ENCODE measurements at regions not wholly inside any gene's neighbourhood (a gene's known extent, or its start where the extent isn't known, plus 50 kb on each side); places are given as distances from the start of the nearest gene placed in this dataset.

GRCh38 chr5:172569861-172570558, 71.1 kb upstream of the NEURL1B start:
- Histone ChIP-seq H2AFZ (ENCODE audit: low read depth, low read length) (no peak overlapping the region), H3K27ac (ENCODE audit: low read length) (no peak overlapping the region), H3K9me3 (ENCODE audit: low read length) (no peaks in the 10 kb centered on the region), H3K9ac (ENCODE audit: low read length) (no peak overlapping the region), H3F3A (ENCODE audit: insufficient read depth, low read length, poor library complexity, severe bottlenecking) (no peaks in the 10 kb centered on the region), H3K27me3 (ENCODE audit: insufficient read depth, low read depth, low read length) (no peaks in the 10 kb centered on the region), H4K20me1 (ENCODE audit: insufficient read depth) (no peaks in the 10 kb centered on the region), H3K4me3 (ENCODE audit: low read length) (no peak overlapping the region), H3K79me2 (replicated peaks; ENCODE audit: insufficient read depth, low read length) (no peaks in the 10 kb centered on the region), H3K9me2 (ENCODE audit: insufficient read depth, low read length) (no peaks in the 10 kb centered on the region), H3K4me2 (ENCODE audit: low read length) (no peak overlapping the region), H3K36me3 (ENCODE audit: insufficient read depth, low read length) (no peaks in the 10 kb centered on the region)
- TF ChIP-seq POLR2AphosphoS5 (IDR thresholded peaks at IDR 0.05) (no peak), TAF1 (IDR thresholded peaks at IDR 0.05; ENCODE audit: low read depth) (no peak), MXI1 (conservative IDR thresholded peaks at IDR 0.05; ENCODE audit: poor library complexity, severe bottlenecking) (no peak), EP300 (conservative IDR thresholded peaks at IDR 0.05; ENCODE audit: poor library complexity, severe bottlenecking) (no peak), SMC3 (conservative IDR thresholded peaks at IDR 0.05; ENCODE audit: poor library complexity) (no peak), REST (IDR thresholded peaks at IDR 0.05; ENCODE audit: borderline replicate concordance) (no peak), RAD21 (conservative IDR thresholded peaks at IDR 0.05) (no peak), CTCF (IDR thresholded peaks at IDR 0.05; ENCODE audit: poor library complexity, severe bottlenecking) (no peak), EZH2 (IDR thresholded peaks at IDR 0.05; ENCODE audit: borderline replicate concordance, insufficient read depth, low read length, poor library complexity, severe bottlenecking) (no peak)

GRCh38 chr5:172568308-172568910, 72.7 kb upstream of the NEURL1B start:
- Histone ChIP-seq H3K79me2 (replicated peaks; ENCODE audit: insufficient read depth, low read length) (no peaks in the 10 kb centered on the region), H3K9ac (ENCODE audit: low read length) (no peak overlapping the region), H3F3A (ENCODE audit: insufficient read depth, low read length, poor library complexity, severe bottlenecking) (no peaks in the 10 kb centered on the region), H3K27ac (ENCODE audit: low read length) (no peak overlapping the region), H2AFZ (ENCODE audit: low read depth, low read length) (no peak overlapping the region), H3K27me3 (ENCODE audit: insufficient read depth, low read depth, low read length) (no peaks in the 10 kb centered on the region), H4K20me1 (ENCODE audit: insufficient read depth) (no peaks in the 10 kb centered on the region), H3K9me3 (ENCODE audit: low read length) (no peaks in the 10 kb centered on the region), H3K36me3 (ENCODE audit: insufficient read depth, low read length) (no peaks in the 10 kb centered on the region), H3K9me2 (ENCODE audit: insufficient read depth, low read length) (no peaks in the 10 kb centered on the region), H3K4me2 (ENCODE audit: low read length) (no peak overlapping the region), H3K4me3 (ENCODE audit: low read length) (no peak overlapping the region)
- TF ChIP-seq TAF1 (IDR thresholded peaks at IDR 0.05; ENCODE audit: low read depth) (no peak), MXI1 (conservative IDR thresholded peaks at IDR 0.05; ENCODE audit: poor library complexity, severe bottlenecking) (no peak), REST (IDR thresholded peaks at IDR 0.05; ENCODE audit: borderline replicate concordance) (no peak), CTCF (IDR thresholded peaks at IDR 0.05; ENCODE audit: poor library complexity, severe bottlenecking) (no peak), RAD21 (conservative IDR thresholded peaks at IDR 0.05) (no peak), SMC3 (conservative IDR thresholded peaks at IDR 0.05; ENCODE audit: poor library complexity) (no peak), EP300 (conservative IDR thresholded peaks at IDR 0.05; ENCODE audit: poor library complexity, severe bottlenecking) (no peak), POLR2AphosphoS5 (IDR thresholded peaks at IDR 0.05) (no peak), EZH2 (IDR thresholded peaks at IDR 0.05; ENCODE audit: borderline replicate concordance, insufficient read depth, low read length, poor library complexity, severe bottlenecking) (no peak)

Data from neural cell (in vitro differentiated cells).